Muscle of arm (tissue), 1 donor: ENCODE measurements at regions not wholly inside any gene's neighbourhood (a gene's known extent, or its start where the extent isn't known, plus 50 kb on each side); places are given as distances from the start of the nearest gene placed in this dataset.
"Not testable (repeated sequence)": the region's sequence is repeated elsewhere in the genome, so short reads cannot be mapped to it uniquely, and the experiment has no call there.

Experiments used
- DNase-seq: peaks from one replicate; pipeline ENCODE4 v3.0.0-alpha.2; 2013

- no peak for DNase-seq
Observed at GRCh38 chr7:55303220-55303619, 61.9 kb upstream of the LANCL2 start.

GRCh38 chr7:55304018-55304762 is 60.9 kb upstream of the LANCL2 start:
- no peak for DNase-seq

- DNase-seq, result no peak
Observed at GRCh38 chr7:55305135-55305534, 60.0 kb upstream of the LANCL2 start.

GRCh38 chr7:55306331-55306730 is 58.8 kb upstream of the LANCL2 start:
- DNase-seq, result no peak

- DNase-seq, result no peak
Observed at GRCh38 chr7:55307123-55307916, 57.8 kb upstream of the LANCL2 start.

GRCh38 chr7:55308186-55308929 is 56.8 kb upstream of the LANCL2 start:
- no peak for DNase-seq

- no peak for DNase-seq
Observed at GRCh38 chr7:55309040-55309991, 55.8 kb upstream of the LANCL2 start.

- DNase-seq, result no peak
Observed at GRCh38 chr7:55310287-55311025, 54.7 kb upstream of the LANCL2 start.

- not testable (repeated sequence) for DNase-seq
Observed at GRCh38 chr7:55311892-55312291, 53.2 kb upstream of the LANCL2 start.

GRCh38 chr7:55313671-55314070 is 51.5 kb upstream of the LANCL2 start:
- not testable (repeated sequence) for DNase-seq

GRCh38 chr7:55314967-55315366 is 50.2 kb upstream of the LANCL2 start:
- DNase-seq, result no peak
